H1 (cell line): ENCODE measurements at regions not wholly inside any gene's neighbourhood (a gene's known extent, or its start where the extent isn't known, plus 50 kb on each side); places are given as distances from the start of the nearest gene placed in this dataset.

Experiments used
- CTCF ChIA-PET: fragments of 300-600 bp; sonication (Branson Sonifier 250); formaldehyde crosslinking; loops from one replicate; lab custom pipeline; 2021; ENCODE audit not compliant: partially characterized antibody; lab: Charles Lee
- POLR2A ChIA-PET: fragments of 300-600 bp; sonication (Branson Sonifier 250); formaldehyde crosslinking; loops from one replicate; lab custom pipeline; 2021; ENCODE audit warnings: inconsistent platforms; ENCODE audit not compliant: partially characterized antibody; lab: Charles Lee
- DNase-seq, 2 experiments: peaks; one replicate each; pipeline versions ENCODE4 v3.0.0 to v3.0.0-alpha.2; 2010 to 2022; ENCODE audit warnings: low spot score in 2 of 2, low read depth in 1 of 2, mixed read lengths in 1 of 2
- FAIRE-seq: peaks from 2 replicates; lab custom pipeline; 2011; peaks lifted over from hg19 to GRCh38; lab: Jason Lieb, UNC
- H2AFZ ChIP-seq: 2 replicates; pipeline ENCODE4 v1.8.1; 2012; ENCODE audit warnings: low read length, inconsistent platforms
- H2AK5ac ChIP-seq: 2 replicates; pipeline ENCODE4 v1.6.1; 2013; ENCODE audit warnings: low read depth, low read length
- H2BK120ac ChIP-seq: replicated peaks from 2 replicates; pipeline ENCODE3; 2013; ENCODE audit warnings: low read depth, low read length, inconsistent platforms
- H2BK12ac ChIP-seq: 2 replicates; pipeline ENCODE4 v1.6.1; 2013; ENCODE audit warnings: low read depth, low read length
- H2BK15ac ChIP-seq: 2 replicates; pipeline ENCODE4 v1.6.1; 2013; ENCODE audit warnings: low read length
- H2BK20ac ChIP-seq: 2 replicates; pipeline ENCODE4 v1.6.1; 2013; ENCODE audit warnings: low read length
- H2BK5ac ChIP-seq: 2 replicates; pipeline ENCODE4 v1.6.1; 2013; ENCODE audit warnings: low read depth, low read length
- H3K14ac ChIP-seq: 2 replicates; pipeline ENCODE4 v1.6.1; 2013; ENCODE audit warnings: inconsistent platforms; ENCODE audit not compliant: insufficient read length
- H3K18ac ChIP-seq: 2 replicates; pipeline ENCODE4 v1.6.1; 2013; ENCODE audit warnings: low read length; ENCODE audit errors: extremely low read depth
- H3K23ac ChIP-seq: 2 replicates; pipeline ENCODE4 v1.6.1; 2013; ENCODE audit warnings: inconsistent platforms; ENCODE audit not compliant: insufficient read length
- H3K23me2 ChIP-seq: 2 replicates; pipeline ENCODE4 v1.6.1; 2013; ENCODE audit warnings: low read depth, low read length
- H3K27ac ChIP-seq: 2 replicates; pipeline ENCODE4 v1.6.1; 2011; ENCODE audit warnings: low read depth, low read length, inconsistent platforms
- H3K27me3 ChIP-seq, 4 experiments: replicated peaks in 1 of 4; 1 replicate in 1 of 4; 2 replicates in 3 of 4; pipeline versions ENCODE4 v1.6.1 to v1.8.1; 2011 to 2013; ENCODE audit warnings: low read length in 3 of 4, mild to moderate bottlenecking in 3 of 4, inconsistent platforms in 2 of 4, mixed read lengths in 2 of 4, moderate library complexity in 1 of 4; ENCODE audit not compliant: control insufficient read depth in 3 of 4, insufficient read depth in 3 of 4; ENCODE audit errors: extremely low read depth in 1 of 4
- H3K36me3 ChIP-seq, 4 experiments: 2 replicates each; pipeline versions ENCODE4 v1.6.1 to v1.8.1; 2011 to 2013; ENCODE audit warnings: mild to moderate bottlenecking in 4 of 4, low read length in 3 of 4, moderate library complexity in 2 of 4, control low read depth in 1 of 4, inconsistent platforms in 1 of 4; ENCODE audit not compliant: insufficient read depth in 4 of 4, control insufficient read depth in 2 of 4
- H3K4ac ChIP-seq: replicated peaks from 2 replicates; pipeline ENCODE3; 2013; ENCODE audit warnings: low read length, low read depth, mixed read lengths, inconsistent platforms; ENCODE audit not compliant: insufficient read length
- H3K4me1 ChIP-seq, 4 experiments: replicated peaks in 1 of 4; 1 replicate in 1 of 4; 2 replicates in 3 of 4; pipeline versions ENCODE4 v1.6.1 to v1.8.1; 2011 to 2013; ENCODE audit warnings: low read length in 3 of 4, inconsistent platforms in 2 of 4, mixed read lengths in 1 of 4; ENCODE audit not compliant: insufficient read depth in 4 of 4, control insufficient read depth in 3 of 4
- H3K4me2 ChIP-seq, 2 experiments: 2 replicates each; pipeline versions ENCODE4 v1.6.1 to v1.8.1; 2011 to 2013; ENCODE audit warnings: low read depth in 2 of 2, low read length in 2 of 2, control low read depth in 1 of 2, inconsistent platforms in 1 of 2, mild to moderate bottlenecking in 1 of 2; ENCODE audit not compliant: insufficient read depth in 1 of 2
- H3K4me3 ChIP-seq, 4 experiments: fragments of 200-600, 300-600 bp in 1 of 4; sonication (generic), shearing (Covaris generic), sonication (Bioruptor Twin) in 1 of 4; 2 replicates each; pipeline versions ENCODE4 v1.5.1 to v1.8.1; 2011 to 2016; ENCODE audit warnings: low read length in 4 of 4, low read depth in 3 of 4, control low read depth in 2 of 4, inconsistent platforms in 2 of 4, mild to moderate bottlenecking in 2 of 4, mixed read lengths in 1 of 4, moderate library complexity in 1 of 4; ENCODE audit not compliant: insufficient read depth in 2 of 4; ENCODE audit errors: extremely low read depth in 1 of 4
- H3K56ac ChIP-seq: replicated peaks from 2 replicates; pipeline ENCODE3; 2013; ENCODE audit warnings: low read depth, mild to moderate bottlenecking, mixed read lengths, low read length, inconsistent platforms; ENCODE audit not compliant: insufficient read length
- H3K79me1 ChIP-seq: 2 replicates; pipeline ENCODE4 v1.6.1; 2013; ENCODE audit warnings: low read depth, low read length, control low read depth
- H3K79me2 ChIP-seq, 2 experiments: 2 replicates each; pipeline versions ENCODE4 v1.6.1 to v1.8.1; 2012 to 2013; ENCODE audit warnings: low read length in 2 of 2, mild to moderate bottlenecking in 2 of 2, inconsistent platforms in 1 of 2; ENCODE audit not compliant: insufficient read depth in 2 of 2, control insufficient read depth in 1 of 2
- H3K9ac ChIP-seq, 4 experiments: replicated peaks in 1 of 4; 1 replicate in 1 of 4; 2 replicates in 3 of 4; pipeline versions ENCODE4 v1.6.1 to v1.8.1; 2011 to 2013; ENCODE audit warnings: low read depth in 3 of 4, low read length in 3 of 4, control low read depth in 2 of 4, mild to moderate bottlenecking in 2 of 4, moderate library complexity in 2 of 4, inconsistent platforms in 1 of 4; ENCODE audit errors: extremely low read depth in 1 of 4
- H3K9me3 ChIP-seq, 2 experiments: 2 replicates each; pipeline versions ENCODE4 v1.6.1 to v1.8.1; 2012 to 2013; ENCODE audit warnings: mild to moderate bottlenecking in 2 of 2, moderate library complexity in 2 of 2, control low read depth in 1 of 2, inconsistent platforms in 1 of 2, low read depth in 1 of 2, low read length in 1 of 2, mixed read lengths in 1 of 2; ENCODE audit not compliant: insufficient read depth in 2 of 2
- H4K20me1 ChIP-seq, 2 experiments: replicated peaks in 1 of 2; 2 replicates each; pipeline versions ENCODE3 to v1.8.1; 2011 to 2013; ENCODE audit warnings: inconsistent platforms in 2 of 2, low read length in 2 of 2, mild to moderate bottlenecking in 1 of 2; ENCODE audit not compliant: insufficient read depth in 2 of 2, control insufficient read depth in 1 of 2
- H4K5ac ChIP-seq: 2 replicates; pipeline ENCODE4 v1.6.1; 2013; ENCODE audit warnings: low read length, low read depth, mixed read lengths, inconsistent platforms; ENCODE audit not compliant: insufficient read length
- H4K8ac ChIP-seq: 2 replicates; pipeline ENCODE4 v1.8.0; 2013; ENCODE audit warnings: mild to moderate bottlenecking, moderate library complexity, low read length, inconsistent platforms; ENCODE audit not compliant: insufficient read depth; ENCODE audit errors: extremely low read depth
- H4K91ac ChIP-seq: replicated peaks from 2 replicates; pipeline ENCODE3; 2013; ENCODE audit warnings: low read length, mixed read lengths, inconsistent platforms; ENCODE audit not compliant: insufficient read length
- ASH2L ChIP-seq: fragments of 200-600, 300-600 bp; sonication (generic); IDR thresholded peaks from one replicate; pipeline ENCODE4 v1.7.1; 2017; ENCODE audit warnings: low read length
- GTF2F1 ChIP-seq: IDR thresholded peaks from 2 replicates; pipeline ENCODE4 v1.6.1; 2012; ENCODE audit warnings: low read depth, low read length, improper control_type of control experiment, borderline replicate concordance
- MAFK ChIP-seq: IDR thresholded peaks from 2 replicates; pipeline ENCODE4 v1.6.1; 2012; ENCODE audit warnings: low read depth, mild to moderate bottlenecking, improper control_type of control experiment, low read length
- SP2 ChIP-seq: IDR thresholded peaks from 2 replicates; pipeline ENCODE4 v1.6.1; 2012; ENCODE audit warnings: mild to moderate bottlenecking, low read length, inconsistent platforms
- WGBS, 2 experiments: shearing (Covaris generic) in 1 of 2; methylation state at CpG; one replicate each; pipeline versions ENCODE4 v1.1.6 to v1.1.7; 2013 to 2015; ENCODE audit warnings: low lambda C conversion rate in 2 of 2, mixed read lengths in 2 of 2, inconsistent platforms in 1 of 2, low coverage in 1 of 2, missing lambda C conversion rate in 1 of 2; ENCODE audit not compliant: insufficient replicate concordance in 2 of 2, insufficient coverage in 1 of 2, insufficient read length in 1 of 2; ENCODE audit errors: extremely low coverage in 1 of 2, missing lambda C conversion rate in 1 of 2; 5-methylcytosine and 5-hydroxymethylcytosine counted together

GRCh38 chr16:61379311-61379710 is 656.9 kb downstream of the CDH8 start:
- Histone ChIP-seq H2AFZ (no peak overlapping the region), H3K79me1 (no peaks in the 10 kb centered on the region), H3K9me3 (no peaks in the 10 kb centered on the region), H3K4me1 (no peaks in the 10 kb centered on the region), H3K79me2 (no peaks in the 10 kb centered on the region), H3K23ac (no peak overlapping the region)
- CTCF ChIA-PET: interaction anchor here (1.4 kb wide), 1 partner anchor 11 kb away, joined by 4 read pairs; no protein-coding TSS in a partner anchor
- FAIRE-seq: no peak
- no peak for TF ChIP-seq SP2
- TF ChIP-seq MAFK: no peak
- no peak for TF ChIP-seq GTF2F1
- no peak for TF ChIP-seq ASH2L
- TF ChIP-seq, all 59 proteins: peak for 0
- Histone ChIP-seq H2AK5ac (no peak overlapping the region), H3K27me3 (no peaks in the 10 kb centered on the region), H3K4me3 (no peak overlapping the region), H4K20me1 (no peaks in the 10 kb centered on the region), H2BK15ac (no peak overlapping the region), H4K91ac (no peak overlapping the region), H3K4ac (no peak overlapping the region), H3K18ac (no peak overlapping the region), H3K56ac (no peak overlapping the region), H2BK12ac (no peak overlapping the region), H3K36me3 (no peaks in the 10 kb centered on the region), H3K9ac (no peak overlapping the region), H4K8ac (no peak overlapping the region), H3K4me2 (no peak overlapping the region), H3K27ac (no peak overlapping the region), H3K14ac (no peak overlapping the region), H2BK5ac (no peak overlapping the region), H2BK20ac (no peak overlapping the region), H4K5ac (no peak overlapping the region), H3K23me2 (no peaks in the 10 kb centered on the region), H2BK120ac (no peak overlapping the region)
- WGBS, 2 experiments: 88% methylated on average over 2 of the region's 2 CpGs; no CpG with 5 or more reads in 1 of the 2 experiments
- POLR2A ChIA-PET: no interaction called here
- DNase-seq: no peak
